HG02642 (cell line): ENCODE measurements at regions not wholly inside any gene's neighbourhood (a gene's known extent, or its start where the extent isn't known, plus 50 kb on each side); places are given as distances from the start of the nearest gene placed in this dataset.

ENCODE experiments used
- ATAC-seq: cut with Tn5 transposase; IDR thresholded peaks from one replicate; pipeline ENCODE4 v1.9.1; 2021; ENCODE audit warnings: mild to moderate bottlenecking; ENCODE audit not compliant: unreplicated experiment, poor library complexity

- ATAC-seq, result no peak
Observed at GRCh38 chr2:65818873-65819451, 386.6 kb upstream of the SPRED2 start.

GRCh38 chr2:65813631-65814173, 381.3 kb upstream of the SPRED2 start:
- ATAC-seq, result no peak

GRCh38 chr2:65812887-65813286, 380.5 kb upstream of the SPRED2 start:
- no peak for ATAC-seq

- no peak for ATAC-seq
Observed at GRCh38 chr2:65807942-65808341, 375.5 kb upstream of the SPRED2 start.

GRCh38 chr2:65804777-65805176, 372.4 kb upstream of the SPRED2 start:
- no peak for ATAC-seq

GRCh38 chr2:65802298-65802942, 370.0 kb upstream of the SPRED2 start:
- no peak for ATAC-seq

GRCh38 chr2:65800998-65801397, 368.6 kb upstream of the SPRED2 start:
- no peak for ATAC-seq

- no peak for ATAC-seq
Observed at GRCh38 chr2:65799141-65799854, 366.9 kb upstream of the SPRED2 start.

- no peak for ATAC-seq
Observed at GRCh38 chr2:65798641-65799040, 366.2 kb upstream of the SPRED2 start.

- no peak for ATAC-seq
Observed at GRCh38 chr2:65794994-65795393, 362.6 kb upstream of the SPRED2 start.

GRCh38 chr2:65791404-65791975, 359.1 kb upstream of the SPRED2 start:
- ATAC-seq, result no peak

- no peak for ATAC-seq
Observed at GRCh38 chr2:65790676-65790935, 358.2 kb upstream of the SPRED2 start.

- ATAC-seq, result no peak
Observed at GRCh38 chr2:65789923-65790675, 357.7 kb upstream of the SPRED2 start.

- no peak for ATAC-seq
Observed at GRCh38 chr2:65788556-65788955, 356.2 kb upstream of the SPRED2 start.

- ATAC-seq, result no peak
Observed at GRCh38 chr2:65786765-65787164, 354.4 kb upstream of the SPRED2 start.

- ATAC-seq, result no peak
Observed at GRCh38 chr2:65786007-65786717, 353.8 kb upstream of the SPRED2 start.

- no peak for ATAC-seq
Observed at GRCh38 chr2:65782996-65783650, 350.7 kb upstream of the SPRED2 start.

GRCh38 chr2:65782186-65782585, 349.8 kb upstream of the SPRED2 start:
- no peak for ATAC-seq

GRCh38 chr2:65781756-65782155, 349.4 kb upstream of the SPRED2 start:
- ATAC-seq, result no peak

- ATAC-seq, result no peak
Observed at GRCh38 chr2:65779021-65779420, 346.6 kb upstream of the SPRED2 start.
